ENCODE measurements at regions not wholly inside any gene's neighbourhood (a gene's known extent, or its start where the extent isn't known, plus 50 kb on each side); places are given as distances from the start of the nearest gene placed in this dataset.

GRCh38 chr2:241950413-241951315 is 81.1 kb downstream of the RTP5 start:
- Histone ChIP-seq H3K36me3 (ENCODE audit: control insufficient read depth in 3 of 3, insufficient read depth in 2 of 3, low read depth in 1 of 3, low read length in 3 of 3) (no peaks in the 10 kb centered on the region), H3K4me3 (ENCODE audit: low read depth in 1 of 3, low read length in 3 of 3) (no peak overlapping the region), H3K4me1 (ENCODE audit: control insufficient read depth in 3 of 3, insufficient read depth in 2 of 3, low read depth in 1 of 3, low read length in 2 of 3) (peaks cover 0 to 3% (median 0%) of the 10 kb centered on the region in 3 donors), H3K27me3 (ENCODE audit: control insufficient read depth in 3 of 3, insufficient read depth in 3 of 3, low read length in 3 of 3) (peaks cover 0 to 8% (median 0%) of the 10 kb centered on the region in 3 donors), H3K9me3 (ENCODE audit: control insufficient read depth in 2 of 2, insufficient read depth in 1 of 2, low read depth in 1 of 2, low read length in 1 of 2) (no peaks in the 10 kb centered on the region), H3K27ac (ENCODE audit: low read depth in 1 of 3, low read length in 2 of 3) (no peak overlapping the region)
- WGBS, 3 donors = 16 to 29% (median 18%) methylated on average over 45 of the region's 45 CpGs
- DNase-seq (peak; percentile 62 to 84), FAIRE-seq (no peak)

- FAIRE-seq (no peak), DNase-seq (no peak)
- Histone ChIP-seq H3K9me3 (ENCODE audit: control insufficient read depth in 2 of 2, insufficient read depth in 1 of 2, low read depth in 1 of 2, low read length in 1 of 2) (no peaks in the 10 kb centered on the region), H3K4me1 (ENCODE audit: control insufficient read depth in 3 of 3, insufficient read depth in 2 of 3, low read depth in 1 of 3, low read length in 2 of 3) (peaks cover 0 to 3% (median 0%) of the 10 kb centered on the region in 3 donors), H3K4me3 (ENCODE audit: low read depth in 1 of 3, low read length in 3 of 3) (no peak overlapping the region), H3K27me3 (ENCODE audit: control insufficient read depth in 3 of 3, insufficient read depth in 3 of 3, low read length in 3 of 3) (peaks cover 0 to 8% (median 0%) of the 10 kb centered on the region in 3 donors), H3K36me3 (ENCODE audit: control insufficient read depth in 3 of 3, insufficient read depth in 2 of 3, low read depth in 1 of 3, low read length in 3 of 3) (no peaks in the 10 kb centered on the region), H3K27ac (ENCODE audit: low read depth in 1 of 3, low read length in 2 of 3) (no peak overlapping the region)
- 13 to 39% (median 33%) methylated on average over 4 of the region's 4 CpGs for WGBS, 3 donors
These were observed 81.8 kb downstream of the RTP5 start for GRCh38 chr2:241951316-241951700.

- WGBS, 3 donors = 70 to 93% (median 82%) methylated on average over 11 of the region's 11 CpGs
- no peak overlapping the region for H3K27ac ChIP-seq (ENCODE audit: low read depth in 1 of 3, low read length in 2 of 3)
- no peaks in the 10 kb centered on the region for H3K36me3 ChIP-seq (ENCODE audit: control insufficient read depth in 3 of 3, insufficient read depth in 2 of 3, low read depth in 1 of 3, low read length in 3 of 3)
- H3K4me3 ChIP-seq (ENCODE audit: low read depth in 1 of 3, low read length in 3 of 3) = no peak overlapping the region
- peaks cover 0 to 5% (median 0%) of the 10 kb centered on the region in 3 donors for H3K27me3 ChIP-seq (ENCODE audit: control insufficient read depth in 3 of 3, insufficient read depth in 3 of 3, low read length in 3 of 3)
- no peak for DNase-seq
- H3K4me1 ChIP-seq (ENCODE audit: control insufficient read depth in 3 of 3, insufficient read depth in 2 of 3, low read depth in 1 of 3, low read length in 2 of 3) = peaks cover 0 to 3% (median 0%) of the 10 kb centered on the region in 3 donors
- H3K9me3 ChIP-seq (ENCODE audit: control insufficient read depth in 2 of 2, insufficient read depth in 1 of 2, low read depth in 1 of 2, low read length in 1 of 2) = no peaks in the 10 kb centered on the region
- FAIRE-seq = no peak
These were observed 82.4 kb downstream of the RTP5 start for GRCh38 chr2:241951920-241952319.

GRCh38 chr2:241952816-241953215 is 83.3 kb downstream of the RTP5 start:
- WGBS, 3 donors = 86 to 95% (median 89%) methylated on average over 15 to 16 of the region's 16 CpGs
- FAIRE-seq = no peak
- H3K36me3 ChIP-seq (ENCODE audit: control insufficient read depth in 3 of 3, insufficient read depth in 2 of 3, low read depth in 1 of 3, low read length in 3 of 3) = no peaks in the 10 kb centered on the region
- peaks cover 0 to 3% (median 0%) of the 10 kb centered on the region in 3 donors for H3K4me1 ChIP-seq (ENCODE audit: control insufficient read depth in 3 of 3, insufficient read depth in 2 of 3, low read depth in 1 of 3, low read length in 2 of 3)
- no peak overlapping the region for H3K27ac ChIP-seq (ENCODE audit: low read depth in 1 of 3, low read length in 2 of 3)
- no peak overlapping the region for H3K4me3 ChIP-seq (ENCODE audit: low read depth in 1 of 3, low read length in 3 of 3)
- H3K27me3 ChIP-seq (ENCODE audit: control insufficient read depth in 3 of 3, insufficient read depth in 3 of 3, low read length in 3 of 3) = peaks cover 0 to 4% (median 0%) of the 10 kb centered on the region in 3 donors
- H3K9me3 ChIP-seq (ENCODE audit: control insufficient read depth in 2 of 2, insufficient read depth in 1 of 2, low read depth in 1 of 2, low read length in 1 of 2) = no peaks in the 10 kb centered on the region
- DNase-seq = no peak

- no peak overlapping the region for H3K27ac ChIP-seq (ENCODE audit: low read depth in 1 of 3, low read length in 2 of 3)
- 84 to 93% (median 92%) methylated on average over 30 to 33 of the region's 33 CpGs for WGBS, 3 donors
- no peaks in the 10 kb centered on the region for H3K36me3 ChIP-seq (ENCODE audit: control insufficient read depth in 3 of 3, insufficient read depth in 2 of 3, low read depth in 1 of 3, low read length in 3 of 3)
- DNase-seq = no peak
- FAIRE-seq = no peak
- peaks cover 0 to 3% (median 0%) of the 10 kb centered on the region in 3 donors for H3K4me1 ChIP-seq (ENCODE audit: control insufficient read depth in 3 of 3, insufficient read depth in 2 of 3, low read depth in 1 of 3, low read length in 2 of 3)
- no peaks in the 10 kb centered on the region for H3K9me3 ChIP-seq (ENCODE audit: control insufficient read depth in 2 of 2, insufficient read depth in 1 of 2, low read depth in 1 of 2, low read length in 1 of 2)
- H3K4me3 ChIP-seq (ENCODE audit: low read depth in 1 of 3, low read length in 3 of 3) = no peak overlapping the region
- peaks cover 0 to 4% (median 0%) of the 10 kb centered on the region in 3 donors for H3K27me3 ChIP-seq (ENCODE audit: control insufficient read depth in 3 of 3, insufficient read depth in 3 of 3, low read length in 3 of 3)
These were observed 83.9 kb downstream of the RTP5 start for GRCh38 chr2:241953324-241953928.

- FAIRE-seq (no peak), DNase-seq (no peak)
- 87 to 96% (median 93%) methylated on average over 13 of the region's 13 CpGs for WGBS, 3 donors
These were observed 87.1 kb downstream of the RTP5 start for GRCh38 chr2:241956521-241957110.

GRCh38 chr2:241957276-241957675 is 87.7 kb downstream of the RTP5 start:
- Histone ChIP-seq H3K36me3 (ENCODE audit: control insufficient read depth in 3 of 3, insufficient read depth in 2 of 3, low read depth in 1 of 3, low read length in 3 of 3) (no peaks in the 10 kb centered on the region), H3K4me3 (ENCODE audit: low read depth in 1 of 3, low read length in 3 of 3) (no peak overlapping the region), H3K27ac (ENCODE audit: low read depth in 1 of 3, low read length in 2 of 3) (no peak overlapping the region), H3K9me3 (ENCODE audit: control insufficient read depth in 2 of 2, insufficient read depth in 1 of 2, low read depth in 1 of 2, low read length in 1 of 2) (no peaks in the 10 kb centered on the region), H3K4me1 (ENCODE audit: control insufficient read depth in 3 of 3, insufficient read depth in 2 of 3, low read depth in 1 of 3, low read length in 2 of 3) (no peaks in the 10 kb centered on the region), H3K27me3 (ENCODE audit: control insufficient read depth in 3 of 3, insufficient read depth in 3 of 3, low read length in 3 of 3) (no peaks in the 10 kb centered on the region)
- FAIRE-seq (no peak), DNase-seq (no peak)
- 86 to 95% (median 91%) methylated on average over 14 of the region's 14 CpGs for WGBS, 3 donors

More at GRCh38 chr2:241956521-241957110, 87.1 kb downstream of the RTP5 start:
- no peak overlapping the region for H3K27ac ChIP-seq (ENCODE audit: low read depth in 1 of 3, low read length in 2 of 3)
- no peak overlapping the region for H3K4me3 ChIP-seq (ENCODE audit: low read depth in 1 of 3, low read length in 3 of 3)
- H3K4me1 ChIP-seq (ENCODE audit: control insufficient read depth in 3 of 3, insufficient read depth in 2 of 3, low read depth in 1 of 3, low read length in 2 of 3) = no peaks in the 10 kb centered on the region
- no peaks in the 10 kb centered on the region for H3K36me3 ChIP-seq (ENCODE audit: control insufficient read depth in 3 of 3, insufficient read depth in 2 of 3, low read depth in 1 of 3, low read length in 3 of 3)
- no peaks in the 10 kb centered on the region for H3K27me3 ChIP-seq (ENCODE audit: control insufficient read depth in 3 of 3, insufficient read depth in 3 of 3, low read length in 3 of 3)
- no peaks in the 10 kb centered on the region for H3K9me3 ChIP-seq (ENCODE audit: control insufficient read depth in 2 of 2, insufficient read depth in 1 of 2, low read depth in 1 of 2, low read length in 1 of 2)

- no peak overlapping the region for H3K4me3 ChIP-seq (ENCODE audit: low read depth in 1 of 3, low read length in 3 of 3)
- no peak overlapping the region for H3K27ac ChIP-seq (ENCODE audit: low read depth in 1 of 3, low read length in 2 of 3)
- H3K4me1 ChIP-seq (ENCODE audit: control insufficient read depth in 3 of 3, insufficient read depth in 2 of 3, low read depth in 1 of 3, low read length in 2 of 3) = peaks cover 0 to 2% (median 1%) of the 10 kb centered on the region in 3 donors
- 86 to 92% (median 86%) methylated on average over 21 of the region's 21 CpGs for WGBS, 3 donors
- H3K9me3 ChIP-seq (ENCODE audit: control insufficient read depth in 2 of 2, insufficient read depth in 1 of 2, low read depth in 1 of 2, low read length in 1 of 2) = no peaks in the 10 kb centered on the region
- no peak for FAIRE-seq
- H3K36me3 ChIP-seq (ENCODE audit: control insufficient read depth in 3 of 3, insufficient read depth in 2 of 3, low read depth in 1 of 3, low read length in 3 of 3) = no peaks in the 10 kb centered on the region
- no peak for DNase-seq
- H3K27me3 ChIP-seq (ENCODE audit: control insufficient read depth in 3 of 3, insufficient read depth in 3 of 3, low read length in 3 of 3) = no peaks in the 10 kb centered on the region
These were observed 89.5 kb downstream of the RTP5 start for GRCh38 chr2:241958818-241959545.
